GM21390 (cell line): ENCODE measurements at regions not wholly inside any gene's neighbourhood (a gene's known extent, or its start where the extent isn't known, plus 50 kb on each side); places are given as distances from the start of the nearest gene placed in this dataset.
"Not testable (repeated sequence)": the region's sequence is repeated elsewhere in the genome, so short reads cannot be mapped to it uniquely, and the experiment has no call there.

Source experiments
- ATAC-seq: cut with Tn5 transposase; IDR thresholded peaks from one replicate; pipeline ENCODE4 v1.9.1; 2021; ENCODE audit not compliant: unreplicated experiment

DNA sequence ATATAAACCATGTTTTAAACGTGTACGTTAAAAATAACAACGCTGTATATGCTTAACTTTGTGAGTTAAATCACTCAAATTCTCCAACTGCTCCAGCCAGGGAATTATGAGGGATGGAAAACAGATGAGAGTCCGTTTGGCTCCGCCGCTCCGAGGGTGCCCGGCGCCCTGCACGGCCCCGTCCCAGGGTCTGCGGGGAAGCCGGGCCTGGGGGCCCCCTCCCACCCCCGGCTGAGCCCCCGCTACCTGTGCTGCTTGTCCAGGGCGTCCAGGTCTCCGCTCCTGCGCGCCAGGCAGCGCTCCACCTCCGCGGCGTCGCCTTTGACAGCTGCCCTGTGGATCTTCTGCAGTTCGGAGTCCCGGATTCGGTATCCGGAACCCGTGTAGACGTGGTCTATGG, 415.5 kb downstream of the FOXD4L4 start:
- not testable (repeated sequence) for ATAC-seq

DNA sequence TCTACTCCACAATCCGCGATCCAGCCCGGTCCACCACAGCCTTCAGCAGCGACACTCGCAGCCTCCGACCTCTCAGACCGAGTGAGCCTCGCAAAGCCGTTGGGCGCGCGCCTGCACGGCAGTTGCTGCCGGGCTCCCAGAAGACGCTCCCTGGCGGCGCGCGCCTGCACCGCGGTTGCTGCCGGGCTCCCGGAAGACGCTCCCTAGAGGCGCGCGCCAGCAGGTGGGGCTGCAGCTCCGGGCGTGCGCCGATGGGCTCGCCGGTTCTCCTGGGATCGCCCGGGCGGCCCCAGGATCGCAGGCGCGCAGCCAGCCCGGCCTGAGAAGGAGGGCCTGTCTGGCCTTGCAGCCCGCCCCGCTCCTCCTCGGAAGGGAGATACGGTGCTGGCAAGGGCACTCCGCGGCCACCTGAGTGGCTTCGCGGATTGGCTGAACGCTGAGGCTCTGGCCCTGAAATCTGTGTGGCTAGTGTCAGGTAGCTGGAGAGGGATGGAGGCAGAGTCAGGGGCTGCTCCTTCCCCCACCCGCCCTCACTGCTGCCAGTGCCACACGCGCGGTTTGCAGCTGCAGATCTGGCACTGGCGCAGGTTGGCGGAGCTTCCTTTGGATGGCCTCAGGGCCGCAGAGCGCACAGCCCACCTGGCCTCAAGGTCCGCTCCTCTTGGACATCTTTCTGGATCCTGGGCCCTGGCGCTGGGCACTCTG, 416.2 kb downstream of the FOXD4L4 start:
- peak; percentile 100 for ATAC-seq

- ATAC-seq: not testable (repeated sequence)
These were observed 417.2 kb downstream of the FOXD4L4 start for GRCh38 chr9:66153971-66154691.

- ATAC-seq: not testable (repeated sequence)
These were observed 445.4 kb downstream of the FOXD4L4 start for GRCh38 chr9:66182316-66182715.

DNA sequence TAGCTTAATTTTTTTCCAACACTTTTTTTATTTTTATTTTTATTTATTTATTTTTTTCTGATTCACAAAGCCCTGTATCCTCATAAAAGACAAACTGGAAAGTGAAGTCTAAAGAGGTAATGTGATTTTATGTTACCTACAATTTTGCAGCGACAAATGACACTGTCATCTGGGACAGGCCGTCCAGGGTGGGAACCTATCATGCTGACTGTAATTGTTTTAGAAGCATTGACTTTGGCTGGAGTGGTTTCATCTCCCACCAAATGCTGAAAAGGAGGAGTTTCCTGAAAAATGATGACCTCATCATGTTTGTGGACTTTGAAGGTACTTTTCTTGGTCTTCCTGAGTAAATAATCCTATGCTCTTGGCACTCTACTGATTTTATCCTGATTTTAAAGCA, 446.7 kb downstream of the FOXD4L4 start:
- not testable (repeated sequence) for ATAC-seq

DNA sequence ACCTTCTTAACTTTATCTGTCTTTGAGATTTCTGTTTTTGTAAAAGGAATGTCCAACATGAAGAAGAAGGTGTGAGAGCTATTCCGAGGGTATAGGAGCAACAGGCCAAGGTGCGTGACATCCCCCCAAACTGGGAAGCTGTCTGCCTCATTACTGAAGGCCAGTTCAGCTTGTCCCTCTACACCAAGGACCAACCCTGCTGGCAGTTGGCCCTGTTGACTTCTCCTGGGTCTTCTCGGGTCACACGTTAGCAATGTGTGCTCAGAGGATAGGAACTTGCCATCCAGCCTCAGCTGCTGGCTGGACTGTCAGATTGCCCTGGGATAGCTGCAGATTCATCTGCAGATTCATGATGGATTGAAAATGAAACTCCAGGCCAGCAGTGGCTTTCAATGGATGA, 460.3 kb downstream of the FOXD4L4 start:
- not testable (repeated sequence) for ATAC-seq

DNA sequence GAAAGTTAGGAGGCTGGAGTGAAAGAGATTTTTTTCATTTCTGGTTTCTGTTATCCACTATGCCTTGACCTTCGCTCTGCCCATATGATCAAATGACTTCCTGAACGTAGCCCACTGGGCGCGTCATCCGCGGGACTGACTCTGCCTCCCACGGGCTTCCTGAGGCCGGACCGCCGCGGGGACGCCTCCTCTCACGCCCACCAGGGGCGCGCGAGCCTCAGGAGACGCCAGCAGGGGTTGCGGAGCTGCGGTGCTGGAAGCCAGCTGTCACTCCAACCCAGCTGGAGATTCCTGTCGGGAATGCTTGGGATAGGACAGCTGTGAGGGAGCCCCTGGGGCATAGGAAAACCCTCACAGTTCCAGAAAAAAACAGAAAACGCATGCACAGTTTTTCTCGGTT, 461.5 kb downstream of the FOXD4L4 start:
- ATAC-seq: not testable (repeated sequence)

GRCh38 chr9:66206617-66207016, 469.7 kb downstream of the FOXD4L4 start:
- ATAC-seq: peak; percentile 83

DNA sequence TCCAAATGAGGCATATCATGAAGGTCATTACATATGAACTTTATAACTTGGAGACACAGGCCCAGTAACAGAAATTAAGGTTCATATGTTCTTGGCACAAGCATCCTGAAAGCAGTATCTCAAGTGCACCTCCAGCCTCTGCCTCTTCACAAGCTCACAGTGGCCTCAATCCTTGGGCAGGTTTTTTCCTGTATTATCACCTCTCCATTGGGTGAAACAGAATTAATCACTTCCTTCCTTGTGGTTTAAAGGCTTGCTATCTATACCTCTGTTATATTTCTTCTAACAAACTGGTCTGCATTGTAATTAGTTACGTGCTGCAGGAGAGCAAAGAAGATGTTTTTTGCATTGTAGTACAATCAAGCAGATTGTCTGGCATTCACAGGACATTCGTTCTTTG, 471.0 kb downstream of the FOXD4L4 start:
- not testable (repeated sequence) for ATAC-seq

DNA sequence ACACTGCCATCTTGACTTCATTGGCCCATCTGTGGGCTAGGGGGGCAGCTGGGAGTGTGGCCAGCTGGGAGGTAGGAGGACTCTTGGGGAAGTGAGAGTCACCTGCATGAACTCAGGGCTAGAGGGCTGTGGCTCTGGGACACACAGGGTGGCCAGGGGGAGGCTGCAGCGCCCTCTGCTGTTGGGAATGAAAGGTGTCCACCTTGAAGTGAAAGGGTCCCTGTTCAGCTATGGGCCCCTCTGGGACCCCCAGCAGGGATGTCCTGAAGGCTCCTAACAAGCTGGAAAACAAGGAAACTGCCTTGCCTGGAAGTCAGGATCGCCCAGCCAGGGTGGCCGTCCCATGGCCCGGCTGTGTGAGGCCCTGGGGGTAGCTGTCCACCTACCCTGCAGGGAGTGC, 507.8 kb downstream of the FOXD4L4 start:
- not testable (repeated sequence) for ATAC-seq

DNA sequence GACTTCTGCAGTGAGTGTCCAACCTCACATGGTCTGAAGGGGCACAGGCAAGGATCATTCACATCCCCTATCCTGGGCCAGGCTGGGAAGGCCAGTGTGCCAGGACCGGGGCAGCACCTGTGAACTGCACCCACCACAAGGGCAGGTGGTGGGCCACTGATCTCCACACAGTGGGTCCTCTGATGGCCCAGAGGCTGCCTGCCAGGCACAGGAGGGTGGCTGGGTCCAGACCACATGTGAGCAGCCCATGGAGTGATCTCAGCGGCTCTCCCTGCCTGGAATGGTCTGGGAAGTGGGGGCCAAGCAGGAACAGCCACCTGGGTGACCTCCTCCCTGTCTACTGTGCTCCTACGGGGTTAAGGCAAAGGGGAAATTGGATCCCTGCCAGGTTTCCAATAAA, 508.5 kb downstream of the FOXD4L4 start:
- ATAC-seq: not testable (repeated sequence)

- not testable (repeated sequence) for ATAC-seq
These were observed 520.6 kb downstream of the FOXD4L4 start for GRCh38 chr9:66257581-66257980.

GRCh38 chr9:66261576-66261975, 524.6 kb downstream of the FOXD4L4 start:
- ATAC-seq: not testable (repeated sequence)

GRCh38 chr9:66263621-66264020, 526.7 kb downstream of the FOXD4L4 start:
- not testable (repeated sequence) for ATAC-seq

DNA sequence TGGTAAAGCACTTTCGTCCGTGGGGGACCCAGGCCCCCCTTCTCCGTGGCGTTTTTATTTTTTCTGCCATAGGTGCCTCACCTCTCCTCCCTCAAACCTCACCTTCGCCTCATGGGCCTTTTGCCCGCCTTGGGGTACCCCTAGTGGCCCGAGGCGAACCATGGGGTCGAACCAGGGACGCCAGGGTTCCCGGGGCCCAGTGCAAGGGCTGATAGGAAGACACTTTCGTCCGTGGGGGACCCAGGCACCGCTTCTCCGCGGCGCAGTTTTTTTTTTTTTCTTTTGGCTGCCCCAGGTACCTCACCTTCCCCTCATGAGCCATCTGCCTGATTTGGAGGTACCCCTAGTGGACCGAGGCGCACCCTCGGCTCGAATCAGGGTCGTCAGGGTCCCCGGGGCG, 527.8 kb downstream of the FOXD4L4 start:
- ATAC-seq: not testable (repeated sequence)

GRCh38 chr9:66266202-66266601, 529.3 kb downstream of the FOXD4L4 start:
- ATAC-seq: not testable (repeated sequence)

GRCh38 chr9:66266856-66267430, 530.0 kb downstream of the FOXD4L4 start:
- ATAC-seq: not testable (repeated sequence)

DNA sequence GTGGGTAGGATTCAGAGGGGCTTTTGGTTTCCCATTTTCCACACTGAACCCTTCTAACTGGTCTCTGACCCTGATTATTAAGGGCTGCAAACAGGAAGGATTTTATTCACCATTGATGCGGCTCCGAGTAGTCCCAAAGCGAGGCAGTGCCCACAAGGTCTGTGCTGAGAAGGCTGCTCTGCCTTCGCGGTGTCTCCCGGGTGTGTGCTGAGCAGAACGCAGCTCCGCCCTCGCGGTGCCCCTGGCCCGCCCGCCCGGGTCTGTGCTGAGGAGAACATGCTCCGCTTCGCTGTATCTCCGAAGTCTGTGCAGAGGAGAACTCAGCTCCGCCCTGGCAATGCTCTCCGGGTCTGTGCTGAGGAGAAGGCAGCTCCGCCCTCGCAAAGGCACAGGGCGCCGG, 530.7 kb downstream of the FOXD4L4 start:
- not testable (repeated sequence) for ATAC-seq

DNA sequence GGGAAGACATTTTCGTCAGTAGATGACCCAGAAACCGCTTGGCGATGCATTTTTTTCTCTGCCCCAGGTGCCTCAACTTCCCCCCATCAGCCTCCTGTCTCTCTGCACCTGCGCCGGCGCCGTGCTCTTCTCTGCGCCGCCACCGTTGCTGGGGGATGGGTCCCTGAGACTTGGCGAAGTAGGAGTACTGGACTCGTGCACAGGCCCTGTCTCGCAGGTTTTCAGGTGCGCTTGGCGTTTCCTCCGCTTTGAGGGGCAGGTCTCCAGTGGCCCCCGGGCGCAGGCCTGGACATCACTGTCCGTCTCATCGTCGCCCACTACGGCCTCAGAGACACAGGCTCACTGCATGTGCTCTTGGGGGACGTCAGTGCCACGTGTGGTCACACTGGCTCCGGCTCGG, 532.1 kb downstream of the FOXD4L4 start:
- not testable (repeated sequence) for ATAC-seq

GRCh38 chr9:66269783-66270182, 532.8 kb downstream of the FOXD4L4 start:
- ATAC-seq: peak; percentile 57

- ATAC-seq: not testable (repeated sequence)
These were observed 541.9 kb downstream of the FOXD4L4 start for GRCh38 chr9:66278809-66279208.
